GM12878 (cell line): ENCODE measurements at regions not wholly inside any gene's neighbourhood (a gene's known extent, or its start where the extent isn't known, plus 50 kb on each side); places are given as distances from the start of the nearest gene placed in this dataset.

Experiments used
- ATAC-seq: fragments of 200-7000 bp; cut with Tn5 transposase; 3 replicates; pipeline ENCODE4 v1.9.1; 2020; ENCODE audit warnings: mild to moderate bottlenecking, moderate library complexity
- BruUV-seq: library from RNA; stranded (reverse); fragments of 400-500 nt; replicated peaks from 2 replicates; lab custom pipeline; 2021; lab: Mats Ljungman, UMichigan
- CTCF ChIA-PET: fragments of 300-600 bp; sonication (Branson Sonifier 250); formaldehyde crosslinking; extraction: SDS; loops from one replicate; lab custom pipeline; 2021; ENCODE audit warnings: inconsistent platforms; lab: Yijun Ruan, JAX
- POLR2A ChIA-PET: fragments of 350-600 bp; formaldehyde crosslinking; extraction: SDS; loops from one replicate; lab custom pipeline; 2021; ENCODE audit warnings: inconsistent platforms; lab: Charles Lee
- RAD21 ChIA-PET: fragments of 300-600 bp; sonication (Branson Sonifier 250); formaldehyde crosslinking; loops from one replicate; lab custom pipeline; 2023; ENCODE audit warnings: antibody characterized with exemption; ENCODE audit not compliant: unreplicated experiment; lab: Charles Lee
- SMC1A ChIA-PET: fragments of 300-600 bp; sonication (Branson Sonifier 250); formaldehyde crosslinking; loops from one replicate; lab custom pipeline; 2023; ENCODE audit not compliant: unreplicated experiment, uncharacterized antibody; lab: Charles Lee
- DNase-seq: peaks from one replicate; pipeline ENCODE4 v3.0.0-alpha.2; 2011; ENCODE audit warnings: low read depth, low spot score
- FAIRE-seq: peaks from 3 replicates; lab custom pipeline; 2011; peaks lifted over from hg19 to GRCh38; lab: Jason Lieb, UNC
- H2AFZ ChIP-seq: 2 replicates; pipeline ENCODE4 v1.6.0; 2011; ENCODE audit warnings: low read depth, low read length, control low read depth; ENCODE audit not compliant: control insufficient read depth
- H3K27ac ChIP-seq: 2 replicates; pipeline ENCODE4 v1.5.1; 2011; ENCODE audit warnings: control low read depth; ENCODE audit not compliant: control insufficient read depth, insufficient read depth
- H3K27me3 ChIP-seq, 2 experiments: replicated peaks in 1 of 2; 2 replicates each; pipeline versions ENCODE4 v1.6.0 to v1.6.1; 2011; ENCODE audit warnings: low read length in 1 of 2; ENCODE audit not compliant: control insufficient read depth in 2 of 2, insufficient read depth in 2 of 2
- H3K36me3 ChIP-seq, 2 experiments: 2 replicates each; pipeline ENCODE4 v1.5.1; 2011; ENCODE audit warnings: low read length in 1 of 2; ENCODE audit not compliant: control insufficient read depth in 2 of 2, insufficient read depth in 2 of 2
- H3K4me1 ChIP-seq: 2 replicates; pipeline ENCODE4 v1.6.1; 2011; ENCODE audit warnings: mild to moderate bottlenecking, low read length, moderate library complexity, mixed read lengths; ENCODE audit not compliant: control insufficient read depth, insufficient read depth
- H3K4me2 ChIP-seq: 2 replicates; pipeline ENCODE4 v1.6.0; 2011; ENCODE audit warnings: control low read depth; ENCODE audit not compliant: control insufficient read depth, insufficient read depth
- H3K4me3 ChIP-seq: fragments of 200-600 bp; sonication (generic); 2 replicates; pipeline ENCODE4 v1.5.1; 2016
- H3K79me2 ChIP-seq: 2 replicates; pipeline ENCODE4 v1.6.0; 2011; ENCODE audit warnings: low read length; ENCODE audit not compliant: control insufficient read depth, insufficient read depth
- H3K9ac ChIP-seq: 2 replicates; pipeline ENCODE4 v1.8.0; 2011; ENCODE audit warnings: low read length, control low read depth, mixed read lengths; ENCODE audit not compliant: control insufficient read depth, insufficient read depth
- H3K9me3 ChIP-seq: replicated peaks from 3 replicates; pipeline ENCODE4 v1.5.1; 2011; ENCODE audit warnings: mild to moderate bottlenecking, low read length; ENCODE audit not compliant: control insufficient read depth, insufficient read depth
- H4K20me1 ChIP-seq: 2 replicates; pipeline ENCODE4 v1.6.0; 2011; ENCODE audit not compliant: control insufficient read depth, insufficient read depth
- EZH2 ChIP-seq: IDR thresholded peaks from 2 replicates; pipeline ENCODE4 v1.6.1; 2012; ENCODE audit warnings: low read depth, mild to moderate bottlenecking, control low read depth, inconsistent platforms, low read length, borderline replicate concordance; ENCODE audit not compliant: control insufficient read depth
- FOS ChIP-seq: IDR thresholded peaks from 3 replicates; pipeline ENCODE4 v1.6.1; 2011; ENCODE audit warnings: borderline replicate concordance; ENCODE audit not compliant: insufficient read length; ENCODE audit errors: extremely low read depth
- GABPA ChIP-seq: IDR thresholded peaks from 2 replicates; pipeline ENCODE4 v1.6.1; 2014; ENCODE audit warnings: antibody characterized with exemption, low read depth, mild to moderate bottlenecking, inconsistent platforms
- HDAC6 ChIP-seq: fragments of 200-600 bp; sonication (generic); IDR thresholded peaks from one replicate; pipeline ENCODE4 v1.8.0; 2017; ENCODE audit warnings: antibody characterized with exemption; ENCODE audit not compliant: unreplicated experiment
- MTA3 ChIP-seq: IDR thresholded peaks from 2 replicates; pipeline ENCODE4 v1.6.1; 2012; ENCODE audit warnings: low read length, inconsistent platforms, borderline replicate concordance
- MXI1 ChIP-seq: fragments of 150-350 bp; IDR thresholded peaks from 2 replicates; pipeline ENCODE4 v1.6.1; 2011; ENCODE audit warnings: low read depth, mild to moderate bottlenecking, inconsistent platforms, low read length, improper control_type of control experiment
- NKRF ChIP-seq: fragments of 450-650 bp; conservative IDR thresholded peaks from 2 replicates; pipeline ENCODE4 v1.6.1; 2017; ENCODE audit warnings: mild to moderate bottlenecking, moderate library complexity
- PBX3 ChIP-seq: IDR thresholded peaks from 2 replicates; pipeline ENCODE4 v1.6.1; 2011; ENCODE audit warnings: mild to moderate bottlenecking, low read depth, low read length, moderate library complexity; ENCODE audit not compliant: insufficient replicate concordance
- SP1 ChIP-seq: IDR thresholded peaks from one replicate; pipeline ENCODE4 v1.6.1; 2011; ENCODE audit warnings: low read depth, low read length
- SREBF1 ChIP-seq: IDR thresholded peaks from 2 replicates; pipeline ENCODE4 v1.6.1; 2012; ENCODE audit warnings: mild to moderate bottlenecking, low read length
- SREBF2 ChIP-seq: IDR thresholded peaks from 2 replicates; pipeline ENCODE4 v1.6.1; 2012; ENCODE audit warnings: mild to moderate bottlenecking, low read length
- SUZ12 ChIP-seq: fragments of 200-600 bp; sonication (generic); IDR thresholded peaks from one replicate; pipeline ENCODE4 v1.6.1; 2018; ENCODE audit warnings: antibody characterized with exemption, mild to moderate bottlenecking; ENCODE audit not compliant: unreplicated experiment
- TAF1 ChIP-seq: IDR thresholded peaks from 2 replicates; pipeline ENCODE4 v1.6.1; 2011; ENCODE audit warnings: mild to moderate bottlenecking, low read depth, low read length, borderline replicate concordance
- ZNF24 ChIP-seq: fragments of 450-650 bp; IDR thresholded peaks from 2 replicates; pipeline ENCODE4 v1.6.1; 2017; ENCODE audit warnings: antibody characterized with exemption, mild to moderate bottlenecking
- ZNF622 ChIP-seq: fragments of 450-650 bp; IDR thresholded peaks from 2 replicates; pipeline ENCODE4 v1.6.1; 2017; ENCODE audit warnings: mild to moderate bottlenecking, inconsistent platforms
- WGBS: methylation state at CpG from one replicate; pipeline ENCODE4 v1.1.6; 2016; ENCODE audit warnings: low lambda C conversion rate; ENCODE audit not compliant: insufficient replicate concordance, insufficient coverage; ENCODE audit errors: missing lambda C conversion rate; 5-methylcytosine and 5-hydroxymethylcytosine counted together
- in situ Hi-C: fragments of 300-500 bp; cut with MboI; formaldehyde crosslinking; loops from 9 replicates; pipeline ENCODE4 v1.14.3; 2018; ENCODE audit warnings: mixed read lengths
- intact Hi-C: fragments of 100-400 bp; cut with micrococcal nuclease; formaldehyde crosslinking; loops from one replicate; pipeline ENCODE4 v1.14.2; 2022; ENCODE audit not compliant: unreplicated experiment
- TF ChIP-seq, protein P1 (sequence below): fragments of 450-650 bp; IDR thresholded peaks from 2 replicates; pipeline ENCODE4 v1.6.1; 2017; ENCODE audit warnings: mild to moderate bottlenecking, moderate library complexity

GRCh38 chr4:183853548-183853940, 51.6 kb upstream of the STOX2 start:
- ChIA-PET POLR2A (no interaction called here), RAD21 (no interaction called here), CTCF (no interaction called here), SMC1A (interaction anchor here (0.6 kb wide), 1 partner anchor 370 kb away, joined by 3 read pairs; no protein-coding TSS in a partner anchor)
- BruUV-seq, result no TSS peak
- no peak overlapping the region for H3K4me3 ChIP-seq
- H3K27me3 ChIP-seq, result no peaks in the 10 kb centered on the region; a peak in 1 of 4 replicates
- ATAC-seq, result no peak
- no peaks in the 10 kb centered on the region for H3K36me3 ChIP-seq
- in situ Hi-C loops (no loop called here), intact Hi-C loops (no loop called here)
- no peak for FAIRE-seq
- no peaks in the 10 kb centered on the region for H3K79me2 ChIP-seq
- H3K9ac ChIP-seq, result no peak overlapping the region
- 35% methylated on average over 5 of the region's 5 CpGs for WGBS
- H3K4me2 ChIP-seq, result no peak overlapping the region
- no peaks in the 10 kb centered on the region for H3K9me3 ChIP-seq
- H2AFZ ChIP-seq, result no peak overlapping the region
- H3K4me1 ChIP-seq, result no peaks in the 10 kb centered on the region
- no peak for DNase-seq
- no peak overlapping the region for H3K27ac ChIP-seq
- TF ChIP-seq SUZ12 (no peak), EZH2 (no peak), ZNF622 (no peak), HDAC6 (no peak), SREBF2 (no peak), TAF1 (no peak), FOS (no peak), PBX3 (no peak), ZNF24 (no peak), MXI1 (no peak), NKRF (no peak), MTA3 (no peak), SP1 (no peak), GABPA (no peak), SREBF1 (no peak)
- TF ChIP-seq, protein P1, sequence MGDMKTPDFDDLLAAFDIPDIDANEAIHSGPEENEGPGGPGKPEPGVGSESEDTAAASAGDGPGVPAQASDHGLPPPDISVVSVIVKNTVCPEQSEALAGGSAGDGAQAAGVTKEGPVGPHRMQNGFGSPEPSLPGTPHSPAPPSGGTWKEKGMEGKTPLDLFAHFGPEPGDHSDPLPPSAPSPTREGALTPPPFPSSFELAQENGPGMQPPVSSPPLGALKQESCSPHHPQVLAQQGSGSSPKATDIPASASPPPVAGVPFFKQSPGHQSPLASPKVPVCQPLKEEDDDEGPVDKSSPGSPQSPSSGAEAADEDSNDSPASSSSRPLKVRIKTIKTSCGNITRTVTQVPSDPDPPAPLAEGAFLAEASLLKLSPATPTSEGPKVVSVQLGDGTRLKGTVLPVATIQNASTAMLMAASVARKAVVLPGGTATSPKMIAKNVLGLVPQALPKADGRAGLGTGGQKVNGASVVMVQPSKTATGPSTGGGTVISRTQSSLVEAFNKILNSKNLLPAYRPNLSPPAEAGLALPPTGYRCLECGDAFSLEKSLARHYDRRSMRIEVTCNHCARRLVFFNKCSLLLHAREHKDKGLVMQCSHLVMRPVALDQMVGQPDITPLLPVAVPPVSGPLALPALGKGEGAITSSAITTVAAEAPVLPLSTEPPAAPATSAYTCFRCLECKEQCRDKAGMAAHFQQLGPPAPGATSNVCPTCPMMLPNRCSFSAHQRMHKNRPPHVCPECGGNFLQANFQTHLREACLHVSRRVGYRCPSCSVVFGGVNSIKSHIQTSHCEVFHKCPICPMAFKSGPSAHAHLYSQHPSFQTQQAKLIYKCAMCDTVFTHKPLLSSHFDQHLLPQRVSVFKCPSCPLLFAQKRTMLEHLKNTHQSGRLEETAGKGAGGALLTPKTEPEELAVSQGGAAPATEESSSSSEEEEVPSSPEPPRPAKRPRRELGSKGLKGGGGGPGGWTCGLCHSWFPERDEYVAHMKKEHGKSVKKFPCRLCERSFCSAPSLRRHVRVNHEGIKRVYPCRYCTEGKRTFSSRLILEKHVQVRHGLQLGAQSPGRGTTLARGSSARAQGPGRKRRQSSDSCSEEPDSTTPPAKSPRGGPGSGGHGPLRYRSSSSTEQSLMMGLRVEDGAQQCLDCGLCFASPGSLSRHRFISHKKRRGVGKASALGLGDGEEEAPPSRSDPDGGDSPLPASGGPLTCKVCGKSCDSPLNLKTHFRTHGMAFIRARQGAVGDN, result no peak
- TF ChIP-seq, all 136 proteins: peak for 0
- H4K20me1 ChIP-seq, result no peaks in the 10 kb centered on the region
